ENCODE measurements at regions not wholly inside any gene's neighbourhood (a gene's known extent, or its start where the extent isn't known, plus 50 kb on each side); places are given as distances from the start of the nearest gene placed in this dataset.

DNA sequence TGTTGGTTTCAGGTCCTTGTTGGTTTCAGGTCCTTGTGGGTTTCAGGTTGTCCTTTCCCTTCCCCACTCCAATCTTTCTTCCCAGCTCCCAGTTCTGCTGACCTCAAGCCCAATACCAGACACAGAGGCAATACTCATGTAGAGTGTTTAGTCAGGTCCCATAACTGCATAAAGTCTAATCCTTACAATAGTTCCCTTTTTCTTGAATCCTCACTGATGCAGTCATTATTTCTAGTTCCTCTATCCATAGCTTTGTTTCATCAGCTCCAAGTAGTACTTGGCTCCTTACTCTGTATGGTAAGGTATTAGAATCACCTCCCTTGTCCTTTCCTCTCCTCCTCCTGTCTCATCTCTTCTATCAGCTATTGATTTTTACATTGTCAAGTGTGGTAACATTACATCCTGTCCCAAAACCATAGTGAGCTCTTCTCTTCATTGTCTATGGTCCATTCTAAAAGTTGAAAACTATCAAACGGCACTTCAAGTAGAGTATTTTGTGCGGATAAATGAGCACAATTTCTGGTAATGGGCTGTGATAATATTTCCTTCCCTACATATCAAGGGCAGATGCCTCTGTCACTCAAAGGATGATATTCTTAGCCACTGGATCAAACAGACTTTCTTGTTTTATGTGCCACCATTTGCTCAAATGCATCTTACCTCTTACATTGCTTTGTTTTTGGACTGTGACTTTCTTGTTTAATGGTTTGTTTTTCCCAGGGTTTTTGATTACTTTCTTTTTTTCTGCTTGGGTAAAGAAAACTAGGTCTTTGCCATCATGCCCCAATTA lies 57.2 kb upstream of the JDP2 start:
- ATAC-seq (ENCODE audit: low FRiP score), result no peak
- TF ChIP-seq, protein P1, sequence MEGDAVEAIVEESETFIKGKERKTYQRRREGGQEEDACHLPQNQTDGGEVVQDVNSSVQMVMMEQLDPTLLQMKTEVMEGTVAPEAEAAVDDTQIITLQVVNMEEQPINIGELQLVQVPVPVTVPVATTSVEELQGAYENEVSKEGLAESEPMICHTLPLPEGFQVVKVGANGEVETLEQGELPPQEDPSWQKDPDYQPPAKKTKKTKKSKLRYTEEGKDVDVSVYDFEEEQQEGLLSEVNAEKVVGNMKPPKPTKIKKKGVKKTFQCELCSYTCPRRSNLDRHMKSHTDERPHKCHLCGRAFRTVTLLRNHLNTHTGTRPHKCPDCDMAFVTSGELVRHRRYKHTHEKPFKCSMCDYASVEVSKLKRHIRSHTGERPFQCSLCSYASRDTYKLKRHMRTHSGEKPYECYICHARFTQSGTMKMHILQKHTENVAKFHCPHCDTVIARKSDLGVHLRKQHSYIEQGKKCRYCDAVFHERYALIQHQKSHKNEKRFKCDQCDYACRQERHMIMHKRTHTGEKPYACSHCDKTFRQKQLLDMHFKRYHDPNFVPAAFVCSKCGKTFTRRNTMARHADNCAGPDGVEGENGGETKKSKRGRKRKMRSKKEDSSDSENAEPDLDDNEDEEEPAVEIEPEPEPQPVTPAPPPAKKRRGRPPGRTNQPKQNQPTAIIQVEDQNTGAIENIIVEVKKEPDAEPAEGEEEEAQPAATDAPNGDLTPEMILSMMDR (IDR thresholded peaks at IDR 0.05), result no peak
- DNase-seq (ENCODE audit: low spot score), result no peak

DNA sequence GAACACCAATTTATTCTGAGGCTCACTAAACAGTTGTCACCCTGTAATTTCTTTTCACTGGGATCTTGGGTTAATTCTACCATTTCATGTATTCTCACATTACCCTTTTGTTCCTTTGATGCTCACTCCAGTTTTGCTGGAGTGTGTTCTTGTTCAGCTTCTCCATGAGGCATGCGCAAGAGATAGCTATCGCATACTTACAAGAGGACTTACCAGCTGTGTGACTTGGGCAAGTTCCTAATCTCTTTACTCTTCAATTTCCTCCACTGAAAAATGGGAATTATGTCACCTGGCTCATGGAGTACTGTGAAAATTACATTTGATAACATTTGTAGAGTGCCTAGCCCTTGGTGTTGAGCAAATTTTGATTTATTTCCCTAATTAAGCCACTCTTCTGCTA lies 56.5 kb upstream of the JDP2 start:
- ATAC-seq (ENCODE audit: low FRiP score) (no peak), DNase-seq (ENCODE audit: low spot score) (no peak)
- TF ChIP-seq, protein P1 (IDR thresholded peaks at IDR 0.05), result no peak

DNA sequence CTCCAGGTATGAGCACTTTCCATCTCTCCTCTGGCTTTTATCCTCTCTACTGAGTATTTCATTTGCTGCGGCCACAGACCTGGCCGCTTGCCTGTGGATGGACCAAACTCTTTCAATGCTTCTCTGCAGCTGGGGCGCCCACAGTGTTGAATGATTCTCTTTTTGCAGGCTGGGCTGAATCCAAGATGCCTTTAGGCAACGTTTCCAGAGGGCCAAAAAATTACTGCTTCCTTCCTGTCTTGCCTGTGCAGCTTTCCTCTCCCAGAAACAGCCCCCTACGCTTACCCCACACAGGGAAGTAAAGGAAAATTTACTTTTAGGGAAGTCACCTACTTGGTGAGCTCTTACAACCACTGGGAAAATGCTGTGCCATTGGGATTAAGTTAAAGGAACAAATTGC lies 55.6 kb upstream of the JDP2 start:
- DNase-seq (ENCODE audit: low spot score) (no peak), ATAC-seq (ENCODE audit: low FRiP score) (no peak)
- TF ChIP-seq, protein P1 (IDR thresholded peaks at IDR 0.05), result no peak

DNA sequence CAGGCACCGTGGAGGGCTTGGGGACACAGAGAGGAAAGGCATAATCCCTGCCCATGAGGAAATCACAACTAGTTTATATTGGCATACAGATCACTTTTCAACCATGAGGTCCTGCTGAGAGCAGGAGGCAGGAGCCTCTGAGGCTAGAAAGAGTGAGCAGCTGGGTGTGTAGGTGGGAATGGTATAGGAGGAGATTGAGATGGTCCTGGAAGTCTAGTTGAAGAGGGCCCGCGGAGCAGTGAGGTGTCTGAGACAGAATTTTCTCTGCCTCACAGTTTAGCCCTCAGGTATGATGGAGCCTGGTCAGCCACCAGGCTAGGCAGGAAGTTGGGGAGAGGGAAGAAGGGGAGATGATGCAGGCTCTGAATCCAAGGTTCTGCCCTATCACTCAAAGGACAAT lies 54.7 kb upstream of the JDP2 start:
- ATAC-seq (ENCODE audit: low FRiP score) (no peak), DNase-seq (ENCODE audit: low spot score) (no peak)
- TF ChIP-seq, protein P1 (IDR thresholded peaks at IDR 0.05), result no peak

DNA sequence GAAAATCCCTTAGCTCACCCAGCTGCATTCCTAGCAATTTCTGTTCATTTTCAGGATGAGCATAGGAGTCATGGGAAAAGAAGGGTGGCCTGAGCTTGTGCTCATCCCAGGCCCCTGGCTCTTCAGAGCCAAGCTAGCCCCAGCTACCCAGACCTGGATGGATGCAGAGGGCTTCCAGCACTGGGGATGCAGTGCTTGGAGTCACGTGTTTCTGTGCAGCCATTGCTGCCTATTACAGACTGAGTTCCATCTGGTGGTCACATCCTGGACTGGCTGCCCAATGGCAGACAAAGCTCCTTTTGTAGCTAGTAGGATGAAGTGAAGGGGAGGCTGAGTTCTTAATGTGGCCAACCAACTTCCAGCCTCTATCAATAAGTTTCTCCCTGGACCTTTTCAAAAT lies 54.2 kb upstream of the JDP2 start:
- DNase-seq (ENCODE audit: low spot score) (no peak), ATAC-seq (ENCODE audit: low FRiP score) (no peak)
- TF ChIP-seq, protein P1 (IDR thresholded peaks at IDR 0.05), result no peak

DNA sequence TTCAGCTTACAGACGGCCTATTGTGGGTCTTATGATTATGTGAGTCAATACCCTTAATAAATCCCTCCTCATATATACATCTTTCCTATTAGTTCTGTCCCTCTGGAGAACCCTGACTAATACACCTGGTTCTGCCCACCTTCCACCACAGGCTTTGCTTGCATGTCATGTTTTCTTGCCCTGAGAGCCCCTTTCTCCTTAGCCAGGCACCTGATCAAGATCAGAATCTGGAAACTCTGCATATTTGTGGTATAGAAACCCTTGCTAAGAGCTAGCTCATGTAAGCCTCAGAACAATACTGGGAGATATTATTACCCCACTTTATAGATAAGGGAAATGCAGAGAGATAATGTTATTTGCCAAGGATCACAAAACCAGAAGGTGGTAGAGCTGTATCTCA lies 52.9 kb upstream of the JDP2 start:
- DNase-seq (ENCODE audit: low spot score) (no peak), ATAC-seq (ENCODE audit: low FRiP score) (no peak)
- TF ChIP-seq, protein P1 (IDR thresholded peaks at IDR 0.05), result no peak

DNA sequence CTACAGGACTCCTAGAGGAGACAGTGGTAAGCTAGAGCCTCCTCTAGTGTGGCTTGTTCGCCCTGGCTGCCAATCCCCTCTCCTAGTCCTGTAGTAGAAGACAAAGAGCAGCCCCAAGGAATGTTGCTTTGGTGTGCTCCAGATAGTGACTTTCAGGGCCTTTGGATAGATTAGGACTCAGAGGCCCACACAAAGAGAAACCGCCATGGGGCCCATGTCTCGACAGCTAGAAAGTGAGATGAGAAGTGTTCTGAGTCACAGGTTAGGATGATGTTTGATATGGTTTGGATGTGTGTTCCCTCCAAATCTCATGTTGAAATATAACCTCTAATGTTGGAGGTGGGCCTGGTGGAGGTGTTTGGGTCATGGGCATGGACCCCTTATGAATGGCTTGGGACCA lies 51.8 kb upstream of the JDP2 start:
- TF ChIP-seq, protein P1 (IDR thresholded peaks at IDR 0.05), result no peak
- no peak for ATAC-seq (ENCODE audit: low FRiP score)

More for the DNA sequence above, 51.8 kb upstream of the JDP2 start:
- no peak for DNase-seq (ENCODE audit: low spot score)

All from omental fat pad (tissue), 3 donors.